Breast epithelium (tissue), 4 donors: ENCODE measurements at regions not wholly inside any gene's neighbourhood (a gene's known extent, or its start where the extent isn't known, plus 50 kb on each side); places are given as distances from the start of the nearest gene placed in this dataset.

Source experiments
- DNase-seq, 2 donors: peaks; one replicate each; pipeline ENCODE4 v3.0.0-alpha.2; 2019; ENCODE audit warnings: low spot score in 2 of 2
- H3K27ac ChIP-seq, 2 donors: fragments of 200-600 bp; sonication (generic) in 1 of 2; one replicate each; pipeline ENCODE4 v1.5.1; 2016 to 2019; ENCODE audit warnings: mild to moderate bottlenecking in 1 of 2
- H3K27me3 ChIP-seq, 2 donors: fragments of 200-600 bp; sonication (generic) in 1 of 2; one replicate each; pipeline versions ENCODE4 v1.5.1 to v1.6.0; 2017 to 2019; ENCODE audit warnings: control low read depth in 1 of 2, mild to moderate bottlenecking in 1 of 2
- H3K36me3 ChIP-seq: fragments of 200-600 bp; one replicate; pipeline ENCODE4 v1.5.1; 2019
- H3K4me1 ChIP-seq, 2 donors: fragments of 200-600 bp; sonication (generic); one replicate each; pipeline ENCODE4 v1.5.1; 2016 to 2019; ENCODE audit warnings: control low read depth in 1 of 2
- H3K4me3 ChIP-seq, 3 donors: fragments of 200-600 bp; sonication (generic); 1 replicate in 2 of 3; 2 replicates in 1 of 3; pipeline ENCODE4 v1.5.1; 2016 to 2019; ENCODE audit warnings: mild to moderate bottlenecking in 3 of 3, moderate library complexity in 2 of 3
- H3K9me3 ChIP-seq, 2 donors: fragments of 200-600 bp; sonication (generic) in 1 of 2; one replicate each; pipeline ENCODE4 v1.5.1; 2016 to 2019; ENCODE audit warnings: control low read depth in 1 of 2
- POLR2A ChIP-seq: fragments of 450-650 bp; IDR thresholded peaks from one replicate; pipeline ENCODE4 v1.6.1; 2016; ENCODE audit warnings: antibody characterized with exemption, mild to moderate bottlenecking, moderate library complexity
- POLR2AphosphoS5 ChIP-seq, 3 donors: sonication (generic); formaldehyde crosslinking; IDR thresholded peaks; one replicate each; pipeline ENCODE4 v1.6.1; 2017; ENCODE audit warnings: antibody characterized with exemption in 3 of 3
- intact Hi-C: fragments of 100-400 bp; cut with DNase I; formaldehyde crosslinking; loops from one replicate; pipeline ENCODE4 v1.15.1; 2023; ENCODE audit warnings: low total_unique reads
- TF ChIP-seq, protein P1 (sequence below), 3 donors: fragments of 450-650 bp; IDR thresholded peaks; one replicate each; pipeline ENCODE4 v1.5.1; 2016 to 2017; ENCODE audit warnings: antibody characterized with exemption in 3 of 3, mild to moderate bottlenecking in 3 of 3, moderate library complexity in 3 of 3

DNA sequence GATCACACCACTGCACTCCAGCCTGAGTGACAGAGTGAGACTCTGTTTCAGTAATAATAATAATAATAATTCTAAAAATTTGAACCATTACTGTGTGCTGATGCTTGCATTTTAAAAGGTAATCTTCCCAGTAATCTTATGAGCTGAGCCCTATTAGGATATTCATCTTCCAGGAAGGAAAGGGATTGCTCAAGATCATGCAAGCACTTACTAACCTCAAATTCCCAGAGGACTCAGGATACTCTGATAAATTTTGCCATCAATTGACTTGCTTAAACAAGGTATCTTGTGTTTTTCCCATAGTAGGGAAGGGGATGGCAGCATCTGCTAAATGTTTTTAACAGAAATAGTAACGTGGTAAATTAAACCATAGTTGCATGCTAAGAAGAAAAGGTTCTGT is 176.4 kb upstream of the MRPS30 start:
- H3K27ac ChIP-seq, result no peak overlapping the region
- no peaks in the 10 kb centered on the region for H3K9me3 ChIP-seq
- H3K36me3 ChIP-seq, result no peaks in the 10 kb centered on the region
- no peaks in the 10 kb centered on the region for H3K4me1 ChIP-seq
- H3K27me3 ChIP-seq, result no peaks in the 10 kb centered on the region
- TF ChIP-seq POLR2AphosphoS5 (IDR thresholded peaks at IDR 0.05) (no peak), POLR2A (no peak)
- TF ChIP-seq, protein P1, sequence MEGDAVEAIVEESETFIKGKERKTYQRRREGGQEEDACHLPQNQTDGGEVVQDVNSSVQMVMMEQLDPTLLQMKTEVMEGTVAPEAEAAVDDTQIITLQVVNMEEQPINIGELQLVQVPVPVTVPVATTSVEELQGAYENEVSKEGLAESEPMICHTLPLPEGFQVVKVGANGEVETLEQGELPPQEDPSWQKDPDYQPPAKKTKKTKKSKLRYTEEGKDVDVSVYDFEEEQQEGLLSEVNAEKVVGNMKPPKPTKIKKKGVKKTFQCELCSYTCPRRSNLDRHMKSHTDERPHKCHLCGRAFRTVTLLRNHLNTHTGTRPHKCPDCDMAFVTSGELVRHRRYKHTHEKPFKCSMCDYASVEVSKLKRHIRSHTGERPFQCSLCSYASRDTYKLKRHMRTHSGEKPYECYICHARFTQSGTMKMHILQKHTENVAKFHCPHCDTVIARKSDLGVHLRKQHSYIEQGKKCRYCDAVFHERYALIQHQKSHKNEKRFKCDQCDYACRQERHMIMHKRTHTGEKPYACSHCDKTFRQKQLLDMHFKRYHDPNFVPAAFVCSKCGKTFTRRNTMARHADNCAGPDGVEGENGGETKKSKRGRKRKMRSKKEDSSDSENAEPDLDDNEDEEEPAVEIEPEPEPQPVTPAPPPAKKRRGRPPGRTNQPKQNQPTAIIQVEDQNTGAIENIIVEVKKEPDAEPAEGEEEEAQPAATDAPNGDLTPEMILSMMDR (IDR thresholded peaks at IDR 0.05), result no peak
- no peak for DNase-seq
- no peak overlapping the region for H3K4me3 ChIP-seq
- intact Hi-C loops, result no loop called here

DNA sequence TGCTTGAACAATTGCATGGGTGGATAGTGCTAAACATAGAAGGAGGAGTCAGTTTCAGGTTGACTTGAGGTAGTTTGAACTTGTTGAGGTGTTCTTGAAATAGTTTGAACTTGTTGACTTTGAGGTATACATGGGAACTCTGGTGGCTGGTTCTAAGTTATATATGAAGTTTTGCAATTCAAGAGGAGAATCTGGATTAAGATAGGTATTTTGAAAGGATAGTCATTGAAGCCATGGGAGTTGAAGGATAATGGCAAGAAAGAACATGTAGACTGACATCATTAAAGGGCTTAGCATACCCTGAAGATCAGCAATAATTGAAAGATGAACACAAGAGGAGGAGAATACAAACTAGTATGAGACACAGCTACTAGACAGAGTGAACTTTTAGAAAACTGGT is 181.9 kb upstream of the MRPS30 start:
- Histone ChIP-seq H3K27me3 (no peaks in the 10 kb centered on the region), H3K4me1 (no peaks in the 10 kb centered on the region), H3K36me3 (no peaks in the 10 kb centered on the region), H3K27ac (no peak overlapping the region), H3K4me3 (no peak overlapping the region), H3K9me3 (no peaks in the 10 kb centered on the region)
- intact Hi-C loops, result no loop called here
- TF ChIP-seq POLR2AphosphoS5 (IDR thresholded peaks at IDR 0.05) (no peak), POLR2A (no peak)
- TF ChIP-seq, protein P1 (IDR thresholded peaks at IDR 0.05), result no peak
- DNase-seq, result no peak

DNA sequence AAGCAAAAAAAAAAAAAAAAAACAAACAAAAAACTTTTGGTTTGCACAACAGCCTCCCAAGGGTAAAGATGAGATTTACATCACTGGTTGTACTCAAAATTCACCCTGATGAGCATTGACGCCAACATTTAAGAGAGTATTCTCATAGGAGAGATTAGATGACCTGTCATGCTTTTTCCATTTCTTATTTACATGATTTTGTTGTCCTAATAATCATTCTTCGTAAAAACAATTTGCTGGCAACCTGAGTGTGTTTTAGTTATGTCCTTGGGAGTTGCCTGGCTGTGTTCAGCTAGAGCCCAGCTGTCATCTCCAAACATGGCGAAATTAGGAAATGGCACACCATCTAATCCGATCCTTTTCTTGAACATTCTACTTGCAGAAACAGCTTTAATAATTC is 186.4 kb upstream of the MRPS30 start:
- no peak for DNase-seq
- TF ChIP-seq POLR2AphosphoS5 (IDR thresholded peaks at IDR 0.05) (no peak), POLR2A (no peak)
- TF ChIP-seq, protein P1 (IDR thresholded peaks at IDR 0.05), result no peak
- intact Hi-C loops, result no loop called here

DNA sequence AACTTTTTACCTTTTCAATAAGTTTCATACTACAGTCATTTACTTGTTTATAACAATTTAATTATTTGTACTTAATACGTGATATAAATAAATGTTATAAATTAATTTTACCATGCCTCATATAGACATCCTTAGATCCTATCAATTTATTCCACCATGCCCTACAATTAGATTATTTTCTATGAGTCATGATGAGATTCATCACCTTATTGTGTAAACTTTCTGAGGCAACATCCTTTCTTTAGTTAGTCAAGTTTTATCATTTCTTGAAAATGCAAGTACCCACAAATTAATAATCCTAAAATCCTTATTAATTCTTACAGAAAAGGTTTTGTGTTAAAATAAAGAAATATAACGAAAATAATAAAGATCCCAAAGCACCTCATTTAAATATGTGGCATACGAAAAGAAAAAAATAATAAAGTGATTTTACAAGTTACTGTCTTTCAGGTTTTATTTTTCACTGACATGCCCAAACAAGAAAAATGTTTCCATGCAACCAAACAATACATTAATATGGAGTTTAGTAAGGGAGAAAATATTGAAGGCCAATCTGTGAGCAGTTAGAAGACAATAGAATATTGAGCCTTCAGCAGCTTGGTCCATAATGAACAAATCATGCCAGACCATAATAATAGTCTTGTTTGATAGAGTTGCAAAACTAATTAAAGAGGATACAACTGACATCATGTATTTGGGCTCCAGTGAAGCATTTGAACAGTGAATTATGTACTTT is 188.7 kb upstream of the MRPS30 start:
- H3K9me3 ChIP-seq, result no peaks in the 10 kb centered on the region
- no peak for TF ChIP-seq POLR2A
- TF ChIP-seq, protein P1 (IDR thresholded peaks at IDR 0.05), result no peak
- no peaks in the 10 kb centered on the region for H3K27me3 ChIP-seq
- no peak overlapping the region for H3K4me3 ChIP-seq
- H3K36me3 ChIP-seq, result no peaks in the 10 kb centered on the region
- H3K27ac ChIP-seq, result no peak overlapping the region
- no peak for DNase-seq
- no peaks in the 10 kb centered on the region for H3K4me1 ChIP-seq
- intact Hi-C loops, result no loop called here

More for the DNA sequence above, 186.4 kb upstream of the MRPS30 start:
- Histone ChIP-seq H3K27me3 (no peaks in the 10 kb centered on the region), H3K9me3 (no peaks in the 10 kb centered on the region), H3K4me1 (no peaks in the 10 kb centered on the region), H3K36me3 (no peaks in the 10 kb centered on the region), H3K27ac (no peak overlapping the region), H3K4me3 (no peak overlapping the region)

DNA sequence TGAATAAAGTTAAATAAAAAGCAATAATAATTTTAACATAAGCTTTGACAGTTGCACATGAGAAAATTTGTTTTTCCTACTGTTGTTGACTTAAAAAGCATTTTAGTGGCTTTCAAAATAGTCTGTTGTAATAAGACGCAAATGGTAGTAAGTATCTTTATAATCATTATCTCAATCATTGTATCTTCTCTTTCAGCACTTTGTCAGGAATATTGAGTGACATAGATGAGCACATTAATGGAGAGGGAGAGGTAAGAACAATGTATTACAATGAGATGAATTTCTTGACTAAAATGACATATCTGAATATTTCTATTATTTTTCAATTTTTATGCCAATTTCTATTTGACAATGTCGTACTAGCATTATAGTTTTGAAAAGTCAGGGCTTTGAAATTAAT is 193.9 kb upstream of the MRPS30 start:
- Histone ChIP-seq H3K4me1 (no peaks in the 10 kb centered on the region), H3K9me3 (no peaks in the 10 kb centered on the region), H3K4me3 (no peak overlapping the region), H3K27ac (no peak overlapping the region), H3K27me3 (no peaks in the 10 kb centered on the region), H3K36me3 (no peaks in the 10 kb centered on the region)
- intact Hi-C loops, result no loop called here
- DNase-seq, result no peak
- TF ChIP-seq POLR2A (no peak), POLR2AphosphoS5 (IDR thresholded peaks at IDR 0.05) (no peak)
- TF ChIP-seq, protein P1 (IDR thresholded peaks at IDR 0.05), result no peak
